ENCODE measurements at regions not wholly inside any gene's neighbourhood (a gene's known extent, or its start where the extent isn't known, plus 50 kb on each side); places are given as distances from the start of the nearest gene placed in this dataset.

DNA sequence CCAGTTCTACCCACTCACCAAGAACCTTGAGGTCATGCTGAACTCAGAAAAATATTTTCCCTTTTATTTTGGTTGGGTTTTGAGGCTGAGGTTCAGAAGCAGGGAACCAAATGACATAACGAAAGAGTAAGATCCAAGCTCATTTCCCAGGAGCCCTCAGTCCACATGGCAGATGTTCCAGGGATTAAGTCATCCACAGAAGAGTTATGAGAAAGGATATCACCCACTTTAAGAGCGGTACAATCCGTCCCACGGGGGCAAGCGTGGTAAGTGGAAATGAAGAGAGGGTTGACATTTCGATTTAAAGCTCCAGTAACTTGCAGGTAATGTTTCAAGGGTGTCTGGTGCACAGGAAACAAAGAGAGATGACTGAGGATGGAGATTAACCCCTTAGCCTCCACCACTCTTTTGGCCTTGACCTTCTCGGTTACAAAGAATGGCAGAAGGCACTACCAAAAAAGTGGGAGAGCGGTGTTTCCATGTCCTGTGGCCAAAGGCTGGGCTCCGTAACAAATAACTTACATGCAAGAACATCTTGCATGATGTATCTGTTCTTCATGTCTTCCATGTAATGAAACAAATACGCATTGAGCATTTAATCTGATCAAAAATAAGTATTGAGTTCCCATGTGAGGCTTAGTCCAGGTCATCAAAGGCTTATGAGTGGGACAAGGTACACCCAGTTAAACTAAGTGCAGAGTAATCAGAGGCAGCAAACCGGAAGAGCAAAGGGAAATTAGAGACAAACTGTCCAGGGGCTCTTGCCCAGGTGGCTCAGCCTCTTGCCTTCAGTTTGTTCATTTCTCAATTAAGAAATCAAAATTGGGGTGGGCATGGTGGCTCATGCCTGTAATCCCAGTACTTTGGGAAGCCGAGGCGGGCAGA is 241.4 kb downstream of the TOMM20 start:
- no peak overlapping the region for H3K4me3 ChIP-seq (replicated peaks in 1 of 2; ENCODE audit: low read depth in 1 of 2, low read length in 2 of 2)
- CTCF ChIA-PET, result no interaction called here
- H2AFZ ChIP-seq (ENCODE audit: low read depth, low read length, poor library complexity, severe bottlenecking), result no peak overlapping the region
- H3K79me2 ChIP-seq (ENCODE audit: insufficient read depth, low read length), result no peaks in the 10 kb centered on the region
- BruUV-seq (replicated peaks), result no TSS peak
- intact Hi-C loops (cut with micrococcal nuclease), result no loop called here
- ATAC-seq, result no peak
- no peak overlapping the region for H3K27ac ChIP-seq (ENCODE audit: low read depth, low read length)
- DNase-seq (ENCODE audit: low read depth, low spot score), result no peak
- TF ChIP-seq REST (IDR thresholded peaks at IDR 0.05; ENCODE audit: low read depth), result no peak
- no peak for TF ChIP-seq SIN3A (IDR thresholded peaks at IDR 0.05; ENCODE audit: low read depth)
- TF ChIP-seq SP1 (IDR thresholded peaks at IDR 0.05; ENCODE audit: low read depth), result no peak
- no peak for TF ChIP-seq CEBPB (IDR thresholded peaks at IDR 0.05; ENCODE audit: low read depth)
- no peak for TF ChIP-seq ATF3 (IDR thresholded peaks at IDR 0.05)
- TF ChIP-seq JUND (IDR thresholded peaks at IDR 0.05), result no peak
- no peak for TF ChIP-seq SRF (IDR thresholded peaks at IDR 0.05; ENCODE audit: low read depth)
- no peak for TF ChIP-seq ZNF274 (IDR thresholded peaks at IDR 0.05; ENCODE audit: low read depth, low read length)
- TF ChIP-seq CTCF (IDR thresholded peaks at IDR 0.05 in 2 of 3, conservative IDR thresholded peaks at IDR 0.05 in 1 of 3; ENCODE audit: borderline replicate concordance in 1 of 3, insufficient read depth in 1 of 3, low read depth in 2 of 3, low read length in 2 of 3), result no peak
- no peak for TF ChIP-seq FOSL1 (IDR thresholded peaks at IDR 0.05; ENCODE audit: low read depth)
- H3K9me2 ChIP-seq (ENCODE audit: insufficient read depth), result no peaks in the 10 kb centered on the region
- no peak overlapping the region for H3K9ac ChIP-seq (ENCODE audit: low read length)
- no peak overlapping the region for H3K4me2 ChIP-seq (ENCODE audit: low read length)
- no peaks in the 10 kb centered on the region for H3K36me3 ChIP-seq (ENCODE audit: control insufficient read depth in 1 of 2, insufficient read depth in 2 of 2, low read length in 2 of 2)
- H3K27me3 ChIP-seq (ENCODE audit: insufficient read depth, low read length), result no peaks in the 10 kb centered on the region
- H3K9me3 ChIP-seq (ENCODE audit: control insufficient read depth in 1 of 2, insufficient read depth in 1 of 2, low read depth in 1 of 2, low read length in 2 of 2), result no peaks in the 10 kb centered on the region
- POLR2A ChIA-PET, result no interaction called here
- no peaks in the 10 kb centered on the region for H4K20me1 ChIP-seq (ENCODE audit: insufficient read depth)
- RAD21 ChIA-PET (ENCODE audit: low non-redundant PET in 1 of 2, low total read pairs in 2 of 2, uncharacterized antibody in 2 of 2, unreplicated experiment in 2 of 2), result no interaction called here
- H3K4me1 ChIP-seq (ENCODE audit: control insufficient read depth in 1 of 2, insufficient read depth in 2 of 2, low read length in 2 of 2), result no peaks in the 10 kb centered on the region
